Ammon's horn (tissue), 1 donor: ENCODE measurements at regions not wholly inside any gene's neighbourhood (a gene's known extent, or its start where the extent isn't known, plus 50 kb on each side); places are given as distances from the start of the nearest gene placed in this dataset.
"Not testable (repeated sequence)": the region's sequence is repeated elsewhere in the genome, so short reads cannot be mapped to it uniquely, and the experiment has no call there.

Source experiments
- DNase-seq: peaks from one replicate; pipeline ENCODE4 v3.0.0-alpha.2; 2016; ENCODE audit warnings: low spot score

GRCh38 chr17:59494757-59495368 is 70.5 kb upstream of the DHX40 start:
- DNase-seq: no peak

GRCh38 chr17:59496178-59496577 is 69.2 kb upstream of the DHX40 start:
- DNase-seq: no peak

GRCh38 chr17:59498530-59499307 is 66.7 kb upstream of the DHX40 start:
- no peak for DNase-seq

- not testable (repeated sequence) for DNase-seq
Measured at GRCh38 chr17:59500086-59500655, 65.2 kb upstream of the DHX40 start.

- DNase-seq: no peak
Measured at GRCh38 chr17:59501690-59502089, 63.7 kb upstream of the DHX40 start.

GRCh38 chr17:59502800-59503199 is 62.6 kb upstream of the DHX40 start:
- no peak for DNase-seq

GRCh38 chr17:59503500-59503899 is 61.9 kb upstream of the DHX40 start:
- DNase-seq: no peak

- DNase-seq: no peak
Measured at GRCh38 chr17:59504821-59505220, 60.6 kb upstream of the DHX40 start.

GRCh38 chr17:59505610-59506276 is 59.7 kb upstream of the DHX40 start:
- DNase-seq: no peak

- no peak for DNase-seq
Measured at GRCh38 chr17:59506894-59507726, 58.3 kb upstream of the DHX40 start.

GRCh38 chr17:59508999-59509625 is 56.3 kb upstream of the DHX40 start:
- no peak for DNase-seq

GRCh38 chr17:59510611-59511010 is 54.8 kb upstream of the DHX40 start:
- DNase-seq: no peak

GRCh38 chr17:59511726-59512125 is 53.7 kb upstream of the DHX40 start:
- DNase-seq: no peak

- DNase-seq: no peak
Measured at GRCh38 chr17:59512844-59513385, 52.5 kb upstream of the DHX40 start.

GRCh38 chr17:59513934-59514841 is 51.2 kb upstream of the DHX40 start:
- DNase-seq: peak; percentile 79
